Endothelial cell of umbilical vein (primary cell): ENCODE measurements at regions not wholly inside any gene's neighbourhood (a gene's known extent, or its start where the extent isn't known, plus 50 kb on each side); places are given as distances from the start of the nearest gene placed in this dataset.

Experiments
- BruUV-seq: library from RNA; stranded (reverse); fragments of 400-500 nt; replicated peaks from 2 replicates; lab custom pipeline; 2021; lab: Mats Ljungman, UMichigan
- CTCF ChIA-PET: fragments of 300-600, 350-600 bp; sonication (Branson Sonifier 250); formaldehyde crosslinking; loops from one replicate; lab custom pipeline; 2021; ENCODE audit warnings: antibody characterized with exemption, inconsistent platforms; lab: Charles Lee
- POLR2A ChIA-PET: fragments of 300-600, 350-600 bp; sonication (Branson Sonifier 250); formaldehyde crosslinking; loops from one replicate; lab custom pipeline; 2021; ENCODE audit warnings: antibody characterized with exemption, inconsistent platforms; lab: Charles Lee
- DNase-seq: peaks from one replicate; pipeline ENCODE4 v3.0.0-alpha.2; 2011; ENCODE audit warnings: low read depth, low spot score
- FAIRE-seq: peaks from 2 replicates; lab custom pipeline; 2011; peaks lifted over from hg19 to GRCh38; lab: Jason Lieb, UNC
- H2AFZ ChIP-seq: 2 replicates; pipeline ENCODE4 v1.6.0; 2012; ENCODE audit warnings: low read depth, low read length, control low read depth, inconsistent platforms
- H3K27ac ChIP-seq: 2 replicates; pipeline ENCODE4 v1.5.1; 2011; ENCODE audit warnings: low read depth, mild to moderate bottlenecking, control low read depth, low read length, moderate library complexity; ENCODE audit not compliant: insufficient read depth
- H3K27me3 ChIP-seq, 2 experiments: 2 replicates each; pipeline versions ENCODE4 v1.6.0 to v1.6.1; 2011; ENCODE audit warnings: low read length in 2 of 2, mixed read lengths in 1 of 2; ENCODE audit not compliant: control insufficient read depth in 2 of 2, insufficient read depth in 2 of 2
- H3K36me3 ChIP-seq, 2 experiments: 2 replicates in 1 of 2; 3 replicates in 1 of 2; pipeline ENCODE4 v1.5.1; 2011; ENCODE audit warnings: low read length in 2 of 2, mild to moderate bottlenecking in 1 of 2, moderate library complexity in 1 of 2; ENCODE audit not compliant: control insufficient read depth in 2 of 2, insufficient read depth in 2 of 2; ENCODE audit errors: extremely low read depth in 1 of 2
- H3K4me1 ChIP-seq: 3 replicates; pipeline ENCODE4 v1.5.1; 2011; ENCODE audit warnings: mild to moderate bottlenecking, low read length; ENCODE audit not compliant: control insufficient read depth, insufficient read depth; ENCODE audit errors: extremely low read depth
- H3K4me2 ChIP-seq: 2 replicates; pipeline ENCODE4 v1.6.1; 2011; ENCODE audit warnings: low read length, control low read depth, mixed read lengths; ENCODE audit not compliant: insufficient read depth
- H3K4me3 ChIP-seq, 3 experiments: fragments of 200-600 bp in 1 of 3; sonication (generic), shearing (Covaris generic) in 1 of 3; replicated peaks in 1 of 3; 2 replicates each; pipeline ENCODE4 v1.5.1; 2011 to 2016; ENCODE audit warnings: control low read depth in 3 of 3, low read length in 3 of 3, mild to moderate bottlenecking in 2 of 3, inconsistent platforms in 1 of 3, low read depth in 1 of 3, moderate library complexity in 1 of 3; ENCODE audit not compliant: insufficient read depth in 1 of 3
- H3K79me2 ChIP-seq: 2 replicates; pipeline ENCODE4 v1.6.0; 2012; ENCODE audit warnings: low read length, inconsistent platforms; ENCODE audit not compliant: control insufficient read depth, insufficient read depth
- H3K9ac ChIP-seq: replicated peaks from 2 replicates; pipeline ENCODE3; 2011; ENCODE audit warnings: low read length, control low read depth; ENCODE audit not compliant: insufficient read depth; ENCODE audit errors: extremely low read depth
- H3K9me1 ChIP-seq: replicated peaks from 3 replicates; pipeline ENCODE4 v1.6.0; 2011; ENCODE audit warnings: mild to moderate bottlenecking, low read length; ENCODE audit not compliant: control insufficient read depth, insufficient read depth; ENCODE audit errors: extremely low read depth
- H3K9me3 ChIP-seq: replicated peaks from 2 replicates; pipeline ENCODE4 v1.5.1; 2012; ENCODE audit warnings: low read length, inconsistent platforms; ENCODE audit not compliant: control insufficient read depth, insufficient read depth
- H4K20me1 ChIP-seq: replicated peaks from 2 replicates; pipeline ENCODE3; 2011; ENCODE audit warnings: mild to moderate bottlenecking, low read length; ENCODE audit not compliant: control insufficient read depth, insufficient read depth; ENCODE audit errors: extremely low read depth
- CTCF ChIP-seq, 2 donors: IDR thresholded peaks; 1 replicate in 1 of 2; 2 replicates in 1 of 2; pipeline ENCODE4 v1.5.1; 2011; ENCODE audit warnings: low read length in 2 of 2, mild to moderate bottlenecking in 2 of 2, moderate library complexity in 2 of 2, control low read depth in 1 of 2, inconsistent platforms in 1 of 2, low read depth in 1 of 2; ENCODE audit not compliant: insufficient read depth in 1 of 2; ENCODE audit errors: extremely low read depth in 1 of 2
- EZH2 ChIP-seq: IDR thresholded peaks from 2 replicates; pipeline ENCODE4 v1.6.1; 2012; ENCODE audit warnings: borderline replicate concordance, low read depth, mild to moderate bottlenecking, moderate library complexity, low read length, inconsistent platforms; ENCODE audit not compliant: severe bottlenecking
- FOS ChIP-seq: IDR thresholded peaks from 2 replicates; pipeline ENCODE4 v1.6.1; 2011; ENCODE audit warnings: mild to moderate bottlenecking, low read length, moderate library complexity, borderline replicate concordance; ENCODE audit not compliant: insufficient read depth
- GATA2 ChIP-seq: IDR thresholded peaks from 2 replicates; pipeline ENCODE4 v1.7.0; 2011; ENCODE audit warnings: low read depth, mild to moderate bottlenecking, moderate library complexity, mixed read lengths, low read length; ENCODE audit not compliant: insufficient read length, insufficient read depth
- JUN ChIP-seq: IDR thresholded peaks from 2 replicates; pipeline ENCODE4 v1.6.1; 2011; ENCODE audit warnings: borderline replicate concordance, low read depth; ENCODE audit not compliant: insufficient read length, insufficient read depth
- MAX ChIP-seq: IDR thresholded peaks from 2 replicates; pipeline ENCODE4 v1.6.1; 2011; ENCODE audit not compliant: insufficient read depth, insufficient read length
- MYC ChIP-seq: IDR thresholded peaks from one replicate; pipeline ENCODE4 v1.6.1; 2011; ENCODE audit warnings: mild to moderate bottlenecking, low read depth, low read length
- POLR2A ChIP-seq: IDR thresholded peaks from 2 replicates; pipeline ENCODE4 v1.6.1; 2012; ENCODE audit warnings: low read depth, mild to moderate bottlenecking, control low read depth, low read length
- POLR2AphosphoS5 ChIP-seq: IDR thresholded peaks from 2 replicates; pipeline ENCODE4 v1.6.1; 2012; ENCODE audit warnings: low read depth, mild to moderate bottlenecking, control low read depth, low read length, moderate library complexity; ENCODE audit not compliant: insufficient read depth
- dilution Hi-C: fragments of 300-500 bp; cut with MboI; formaldehyde crosslinking; loops from one replicate; pipeline ENCODE4 v1.15.0; 2019; ENCODE audit warnings: low sequenced_read_pairs; ENCODE audit not compliant: extremely low pct_ligation_motif_present
- intact Hi-C: fragments of 100-400 bp; cut with micrococcal nuclease; formaldehyde crosslinking; loops from one replicate; pipeline ENCODE4 v1.10.0; 2022

- Histone ChIP-seq H3K9me1 (no peaks in the 10 kb centered on the region), H3K36me3 (no peaks in the 10 kb centered on the region), H3K4me1 (no peaks in the 10 kb centered on the region), H3K4me2 (no peak overlapping the region), H3K4me3 (no peak overlapping the region), H3K9ac (no peak overlapping the region), H3K27ac (no peak overlapping the region), H4K20me1 (no peaks in the 10 kb centered on the region), H3K79me2 (no peaks in the 10 kb centered on the region), H2AFZ (no peak overlapping the region), H3K27me3 (no peaks in the 10 kb centered on the region), H3K9me3 (no peaks in the 10 kb centered on the region)
- ChIA-PET POLR2A (no interaction called here), CTCF (no interaction called here)
- TF ChIP-seq FOS (no peak), CTCF (IDR thresholded peaks at IDR 0.05; ENCODE audit: extremely low read depth in 1 of 2, insufficient read depth in 1 of 2, low read depth in 1 of 2, low read length in 2 of 2) (no peak), MYC (no peak), MAX (no peak), GATA2 (no peak), POLR2A (no peak), JUN (no peak), EZH2 (no peak), POLR2AphosphoS5 (no peak)
- BruUV-seq, result no TSS peak
- FAIRE-seq (no peak), DNase-seq (no peak)
- intact Hi-C loops (no loop called here), dilution Hi-C loops (no loop called here)
Measured at GRCh38 chr10:47195274-47195885, 104.6 kb upstream of the GDF10 start.
